PC-9 (cell line): ENCODE measurements at regions not wholly inside any gene's neighbourhood (a gene's known extent, or its start where the extent isn't known, plus 50 kb on each side); places are given as distances from the start of the nearest gene placed in this dataset.

ENCODE experiments used
- CTCF ChIP-seq: fragments of 200-600 bp; sonication (generic); conservative IDR thresholded peaks from 2 replicates; pipeline ENCODE4 v1.6.1; 2017; ENCODE audit warnings: mixed run types, antibody characterized with exemption, mild to moderate bottlenecking, moderate library complexity
- EZH2 ChIP-seq: fragments of 200-600 bp; sonication (generic); IDR thresholded peaks from 2 replicates; pipeline ENCODE4 v1.8.0; 2017; ENCODE audit warnings: antibody characterized with exemption, low read depth

- TF ChIP-seq CTCF = no peak
- no peak for TF ChIP-seq EZH2
Observed at GRCh38 chr9:134262035-134262434, 64.2 kb upstream of the RXRA start.
